Endodermal cell (in vitro differentiated cells): ENCODE measurements at regions not wholly inside any gene's neighbourhood (a gene's known extent, or its start where the extent isn't known, plus 50 kb on each side); places are given as distances from the start of the nearest gene placed in this dataset.

ENCODE experiments used
- DNase-seq: peaks from one replicate; pipeline ENCODE4 v3.0.0-alpha.2; 2017
- H3K27ac ChIP-seq: 2 replicates; pipeline ENCODE4 v1.5.1; 2013; ENCODE audit warnings: mild to moderate bottlenecking, low read depth, low read length, moderate library complexity
- H3K27me3 ChIP-seq: 2 replicates; pipeline ENCODE4 v1.6.1; 2013; ENCODE audit warnings: mild to moderate bottlenecking, low read length, moderate library complexity; ENCODE audit not compliant: insufficient read depth, control insufficient read depth, poor library complexity, severe bottlenecking
- H3K36me3 ChIP-seq: 2 replicates; pipeline ENCODE4 v1.7.0; 2013; ENCODE audit warnings: mild to moderate bottlenecking, low read length, moderate library complexity; ENCODE audit not compliant: control insufficient read depth, insufficient read depth
- H3K4me1 ChIP-seq: one replicate; pipeline ENCODE4 v1.7.0; 2013; ENCODE audit warnings: low read length; ENCODE audit not compliant: control insufficient read depth, insufficient read depth
- H3K4me3 ChIP-seq: 2 replicates; pipeline ENCODE4 v1.5.1; 2013; ENCODE audit warnings: mild to moderate bottlenecking, low read length, moderate library complexity
- H3K9ac ChIP-seq: 2 replicates; pipeline ENCODE4 v1.6.1; 2013; ENCODE audit warnings: mild to moderate bottlenecking, low read length, moderate library complexity; ENCODE audit not compliant: poor library complexity, severe bottlenecking; ENCODE audit errors: extremely low read depth
- H3K9me3 ChIP-seq: 2 replicates; pipeline ENCODE4 v1.6.1; 2013; ENCODE audit warnings: mild to moderate bottlenecking, low read length, moderate library complexity; ENCODE audit not compliant: control insufficient read depth
- H3K27ac Mint-ChIP-seq: 2 replicates; pipeline ENCODE4 v1.8.0; 2020; ENCODE audit warnings: mixed read lengths
- H3K27me3 Mint-ChIP-seq: 2 replicates; pipeline ENCODE4 v1.8.0; 2021; ENCODE audit warnings: mild to moderate bottlenecking, mixed read lengths; ENCODE audit not compliant: insufficient read depth
- H3K36me3 Mint-ChIP-seq: 2 replicates; pipeline ENCODE4 v1.8.0; 2020; ENCODE audit warnings: low read depth, mixed read lengths
- H3K4me1 Mint-ChIP-seq: 2 replicates; pipeline ENCODE4 v1.8.0; 2020; ENCODE audit warnings: mixed read lengths
- H3K4me3 Mint-ChIP-seq: 2 replicates; pipeline ENCODE4 v1.8.0; 2020; ENCODE audit warnings: mild to moderate bottlenecking, moderate library complexity, mixed read lengths
- H3K9me3 Mint-ChIP-seq: 2 replicates; pipeline ENCODE4 v1.8.0; 2020; ENCODE audit warnings: mild to moderate bottlenecking, mixed read lengths
- WGBS, 2 experiments: methylation state at CpG; one replicate each; pipeline versions ENCODE4 v1.1.5 to v1.1.7; 2013; ENCODE audit warnings: missing lambda C conversion rate in 2 of 2, mixed read lengths in 1 of 2; ENCODE audit not compliant: insufficient coverage in 1 of 2, insufficient read length in 1 of 2; 5-methylcytosine and 5-hydroxymethylcytosine counted together
- TF ChIP-seq, protein P1 (sequence below): fragments of 200-600 bp; sonication (generic); conservative IDR thresholded peaks from 2 replicates; pipeline ENCODE4 v1.5.0; 2021; ENCODE audit warnings: antibody characterized with exemption, mild to moderate bottlenecking

DNA sequence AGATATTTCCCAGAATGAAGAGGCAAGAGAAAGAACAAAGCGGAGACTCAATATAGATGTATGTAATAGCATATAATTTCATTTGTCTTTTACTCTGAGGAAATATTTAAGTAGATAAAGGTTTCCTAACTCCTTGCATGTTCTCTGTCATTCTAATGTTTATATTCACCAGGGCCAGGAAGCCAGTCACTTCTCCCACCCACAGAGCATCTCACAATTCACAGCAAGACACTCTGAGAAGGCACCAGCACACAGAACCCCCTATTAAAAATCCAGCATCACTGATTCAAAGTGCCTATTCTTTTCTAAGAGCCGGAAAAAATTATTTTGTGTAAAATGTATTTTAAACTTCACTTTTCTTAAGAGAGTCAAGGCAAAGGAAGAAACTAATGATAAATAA lies 927.1 kb downstream of the C4orf33 start:
- no peaks in the 10 kb centered on the region for H3K27me3 Mint-ChIP-seq
- peak overlapping the region; percentile 20 for H3K27ac Mint-ChIP-seq
- peaks cover 5% of the 10 kb centered on the region for H3K4me1 ChIP-seq
- H3K36me3 Mint-ChIP-seq, result peaks cover 5% of the 10 kb centered on the region
- DNase-seq, result no peak
- H3K4me3 ChIP-seq, result no peak overlapping the region
- H3K27ac ChIP-seq, result no peak overlapping the region
- H3K9me3 ChIP-seq, result peaks cover 8% of the 10 kb centered on the region
- H3K27me3 ChIP-seq, result no peaks in the 10 kb centered on the region
- H3K9me3 Mint-ChIP-seq, result peaks cover 7% of the 10 kb centered on the region
- no peak overlapping the region for H3K9ac ChIP-seq
- TF ChIP-seq, protein P1, sequence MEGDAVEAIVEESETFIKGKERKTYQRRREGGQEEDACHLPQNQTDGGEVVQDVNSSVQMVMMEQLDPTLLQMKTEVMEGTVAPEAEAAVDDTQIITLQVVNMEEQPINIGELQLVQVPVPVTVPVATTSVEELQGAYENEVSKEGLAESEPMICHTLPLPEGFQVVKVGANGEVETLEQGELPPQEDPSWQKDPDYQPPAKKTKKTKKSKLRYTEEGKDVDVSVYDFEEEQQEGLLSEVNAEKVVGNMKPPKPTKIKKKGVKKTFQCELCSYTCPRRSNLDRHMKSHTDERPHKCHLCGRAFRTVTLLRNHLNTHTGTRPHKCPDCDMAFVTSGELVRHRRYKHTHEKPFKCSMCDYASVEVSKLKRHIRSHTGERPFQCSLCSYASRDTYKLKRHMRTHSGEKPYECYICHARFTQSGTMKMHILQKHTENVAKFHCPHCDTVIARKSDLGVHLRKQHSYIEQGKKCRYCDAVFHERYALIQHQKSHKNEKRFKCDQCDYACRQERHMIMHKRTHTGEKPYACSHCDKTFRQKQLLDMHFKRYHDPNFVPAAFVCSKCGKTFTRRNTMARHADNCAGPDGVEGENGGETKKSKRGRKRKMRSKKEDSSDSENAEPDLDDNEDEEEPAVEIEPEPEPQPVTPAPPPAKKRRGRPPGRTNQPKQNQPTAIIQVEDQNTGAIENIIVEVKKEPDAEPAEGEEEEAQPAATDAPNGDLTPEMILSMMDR, result no peak
- WGBS, 2 experiments, result 70% methylated on average over 2 of the region's 2 CpGs; no CpG with 5 or more reads in 1 of the 2 experiments
- peaks cover 36% of the 10 kb centered on the region for H3K4me1 Mint-ChIP-seq
- no peak overlapping the region for H3K4me3 Mint-ChIP-seq
- no peaks in the 10 kb centered on the region for H3K36me3 ChIP-seq

- H3K27me3 Mint-ChIP-seq, result no peaks in the 10 kb centered on the region
- H3K36me3 ChIP-seq, result no peaks in the 10 kb centered on the region
- H3K27me3 ChIP-seq, result no peaks in the 10 kb centered on the region
- peak overlapping the region; percentile 7 for H3K4me3 ChIP-seq
- TF ChIP-seq, protein P1, result no peak
- no peaks in the 10 kb centered on the region for H3K9me3 Mint-ChIP-seq
- no peak overlapping the region for H3K27ac ChIP-seq
- WGBS, 2 experiments, result no CpG with 5 or more reads among the region's 2 CpGs
- peak overlapping the region; percentile 11 for H3K4me3 Mint-ChIP-seq
- peaks cover 11% of the 10 kb centered on the region for H3K4me1 ChIP-seq
- DNase-seq, result no peak
- H3K27ac Mint-ChIP-seq, result peak overlapping the region; percentile 47
- peaks cover 54% of the 10 kb centered on the region for H3K4me1 Mint-ChIP-seq
- no peaks in the 10 kb centered on the region for H3K9me3 ChIP-seq
- peaks cover 2% of the 10 kb centered on the region for H3K36me3 Mint-ChIP-seq
- H3K9ac ChIP-seq, result no peak overlapping the region
Measured at GRCh38 chr4:130025701-130026100, 929.7 kb downstream of the C4orf33 start.

DNA sequence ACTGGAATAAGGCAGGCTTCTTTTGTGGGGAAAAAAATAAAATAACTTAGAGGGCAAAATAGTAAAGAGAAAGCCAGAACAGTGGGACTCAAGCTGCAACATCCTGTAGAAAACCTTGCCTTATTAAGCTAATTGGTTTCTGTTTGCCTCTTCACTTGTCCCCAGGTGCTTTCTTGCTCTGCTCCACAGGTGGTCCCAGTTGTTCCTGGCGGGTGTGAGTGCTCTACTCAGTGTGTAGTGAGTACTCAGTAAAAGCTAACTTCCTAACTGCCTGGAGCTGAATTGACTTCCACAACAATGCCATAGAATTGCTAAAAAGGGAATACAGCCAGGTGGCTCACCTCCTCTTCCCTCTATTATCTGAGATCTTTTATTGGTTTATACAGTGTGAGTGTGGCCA lies 930.2 kb downstream of the C4orf33 start:
- H3K4me3 Mint-ChIP-seq, result peak overlapping the region; percentile 11
- Histone ChIP-seq H3K4me3 (no peak overlapping the region), H3K4me1 (peaks cover 11% of the 10 kb centered on the region), H3K27me3 (no peaks in the 10 kb centered on the region), H3K9me3 (no peaks in the 10 kb centered on the region), H3K9ac (no peak overlapping the region), H3K36me3 (no peaks in the 10 kb centered on the region), H3K27ac (no peak overlapping the region)
- TF ChIP-seq, protein P1, result no peak
- H3K27ac Mint-ChIP-seq, result peak overlapping the region; percentile 47
- no peaks in the 10 kb centered on the region for H3K27me3 Mint-ChIP-seq
- H3K4me1 Mint-ChIP-seq, result peaks cover 58% of the 10 kb centered on the region
- peaks cover 2% of the 10 kb centered on the region for H3K36me3 Mint-ChIP-seq
- DNase-seq, result peak; percentile 97
- 0% methylated on average over 1 of the region's 1 CpG; no CpG with 5 or more reads in 1 of the 2 experiments for WGBS, 2 experiments
- H3K9me3 Mint-ChIP-seq, result no peaks in the 10 kb centered on the region
